ENCODE measurements at regions not wholly inside any gene's neighbourhood (a gene's known extent, or its start where the extent isn't known, plus 50 kb on each side); places are given as distances from the start of the nearest gene placed in this dataset.

- Histone ChIP-seq H3K9me3 (ENCODE audit: insufficient read depth, low read depth, low read length) (no peaks in the 10 kb centered on the region), H3K18ac (ENCODE audit: low read length) (no peak overlapping the region), H3K27ac (ENCODE audit: low read depth, low read length) (no peak overlapping the region), H3K14ac (ENCODE audit: low read length) (no peak overlapping the region), H2BK5ac (ENCODE audit: low read depth, low read length, poor library complexity) (no peak overlapping the region), H4K8ac (ENCODE audit: low read depth, low read length) (no peak overlapping the region), H3K4me2 (ENCODE audit: low read length) (no peak overlapping the region), H3K4ac (ENCODE audit: low read depth, low read length) (no peak overlapping the region), H2BK12ac (ENCODE audit: low read length) (no peak overlapping the region), H2BK120ac (ENCODE audit: insufficient read depth, low read length, poor library complexity) (no peak overlapping the region), H3K36me3 (ENCODE audit: control insufficient read depth in 1 of 2, insufficient read depth in 2 of 2, low read length in 2 of 2) (no peaks in the 10 kb centered on the region), H4K12ac (ENCODE audit: low read depth, low read length) (no peak overlapping the region), H2AK5ac (ENCODE audit: low read length) (no peak overlapping the region), H3K27me3 (ENCODE audit: insufficient read depth, low read length) (no peaks in the 10 kb centered on the region), H3K4me3 (ENCODE audit: low read depth, low read length) (no peak overlapping the region), H3K79me1 (ENCODE audit: low read length) (no peaks in the 10 kb centered on the region), H3K4me1 (ENCODE audit: control insufficient read depth in 1 of 2, insufficient read depth in 2 of 2, low read length in 2 of 2) (no peaks in the 10 kb centered on the region), H4K91ac (ENCODE audit: low read depth, low read length) (no peak overlapping the region), H2AFZ (ENCODE audit: insufficient read depth, low read length, poor library complexity) (no peak overlapping the region), H3K9ac (ENCODE audit: low read length) (no peak overlapping the region), H3K23ac (ENCODE audit: low read length) (no peak overlapping the region), H3K79me2 (ENCODE audit: control insufficient read depth, insufficient read depth, low read length, poor library complexity) (no peaks in the 10 kb centered on the region)
- DNase-seq = no peak
- no CpG with 5 or more reads among the region's 2 CpGs for WGBS (ENCODE audit: extremely low coverage, insufficient coverage, insufficient read length)
Observed at GRCh38 chr2:67243919-67244318, 153.2 kb upstream of the ETAA1 start.

- DNase-seq = no peak
- Histone ChIP-seq H3K4me2 (ENCODE audit: low read length) (no peak overlapping the region), H3K4me3 (ENCODE audit: low read depth, low read length) (no peak overlapping the region), H3K36me3 (ENCODE audit: control insufficient read depth in 1 of 2, insufficient read depth in 2 of 2, low read length in 2 of 2) (no peaks in the 10 kb centered on the region), H4K12ac (ENCODE audit: low read depth, low read length) (no peak overlapping the region), H3K79me2 (ENCODE audit: control insufficient read depth, insufficient read depth, low read length, poor library complexity) (no peaks in the 10 kb centered on the region), H3K14ac (ENCODE audit: low read length) (no peak overlapping the region), H3K9ac (ENCODE audit: low read length) (no peak overlapping the region), H2BK5ac (ENCODE audit: low read depth, low read length, poor library complexity) (no peak overlapping the region), H4K8ac (ENCODE audit: low read depth, low read length) (no peak overlapping the region), H3K9me3 (ENCODE audit: insufficient read depth, low read depth, low read length) (no peaks in the 10 kb centered on the region), H2BK12ac (ENCODE audit: low read length) (no peak overlapping the region), H3K79me1 (ENCODE audit: low read length) (no peaks in the 10 kb centered on the region), H3K27ac (ENCODE audit: low read depth, low read length) (no peak overlapping the region), H4K91ac (ENCODE audit: low read depth, low read length) (no peak overlapping the region), H3K27me3 (ENCODE audit: insufficient read depth, low read length) (no peaks in the 10 kb centered on the region), H3K4ac (ENCODE audit: low read depth, low read length) (no peak overlapping the region), H2AFZ (ENCODE audit: insufficient read depth, low read length, poor library complexity) (no peak overlapping the region), H3K23ac (ENCODE audit: low read length) (no peak overlapping the region), H3K4me1 (ENCODE audit: control insufficient read depth in 1 of 2, insufficient read depth in 2 of 2, low read length in 2 of 2) (no peaks in the 10 kb centered on the region), H2AK5ac (ENCODE audit: low read length) (no peak overlapping the region), H3K18ac (ENCODE audit: low read length) (no peak overlapping the region), H2BK120ac (ENCODE audit: insufficient read depth, low read length, poor library complexity) (no peak overlapping the region)
- no CpG with 5 or more reads among the region's 1 CpG for WGBS (ENCODE audit: extremely low coverage, insufficient coverage, insufficient read length)
Observed at GRCh38 chr2:67246791-67247190, 150.3 kb upstream of the ETAA1 start.

GRCh38 chr2:67251741-67252140, 145.4 kb upstream of the ETAA1 start:
- no peak overlapping the region for H2AFZ ChIP-seq (ENCODE audit: insufficient read depth, low read length, poor library complexity)
- H3K14ac ChIP-seq (ENCODE audit: low read length) = no peak overlapping the region
- no peak overlapping the region for H3K18ac ChIP-seq (ENCODE audit: low read length)
- H3K4ac ChIP-seq (ENCODE audit: low read depth, low read length) = no peak overlapping the region
- H3K9me3 ChIP-seq (ENCODE audit: insufficient read depth, low read depth, low read length) = no peaks in the 10 kb centered on the region
- no peak overlapping the region for H3K4me2 ChIP-seq (ENCODE audit: low read length)
- no peak overlapping the region for H3K23ac ChIP-seq (ENCODE audit: low read length)
- H2AK5ac ChIP-seq (ENCODE audit: low read length) = no peak overlapping the region
- H3K79me2 ChIP-seq (ENCODE audit: control insufficient read depth, insufficient read depth, low read length, poor library complexity) = no peaks in the 10 kb centered on the region
- H2BK12ac ChIP-seq (ENCODE audit: low read length) = no peak overlapping the region
- no peak overlapping the region for H3K9ac ChIP-seq (ENCODE audit: low read length)
- no peak for DNase-seq
- no peaks in the 10 kb centered on the region for H3K27me3 ChIP-seq (ENCODE audit: insufficient read depth, low read length)
- H4K91ac ChIP-seq (ENCODE audit: low read depth, low read length) = no peak overlapping the region
- no peak overlapping the region for H2BK5ac ChIP-seq (ENCODE audit: low read depth, low read length, poor library complexity)
- no peak overlapping the region for H4K8ac ChIP-seq (ENCODE audit: low read depth, low read length)
- no peaks in the 10 kb centered on the region for H3K36me3 ChIP-seq (ENCODE audit: control insufficient read depth in 1 of 2, insufficient read depth in 2 of 2, low read length in 2 of 2)
- no peaks in the 10 kb centered on the region for H3K4me1 ChIP-seq (ENCODE audit: control insufficient read depth in 1 of 2, insufficient read depth in 2 of 2, low read length in 2 of 2)
- no peak overlapping the region for H3K27ac ChIP-seq (ENCODE audit: low read depth, low read length)
- no peak overlapping the region for H4K12ac ChIP-seq (ENCODE audit: low read depth, low read length)
- H3K79me1 ChIP-seq (ENCODE audit: low read length) = no peaks in the 10 kb centered on the region
- H2BK120ac ChIP-seq (ENCODE audit: insufficient read depth, low read length, poor library complexity) = no peak overlapping the region
- H3K4me3 ChIP-seq (ENCODE audit: low read depth, low read length) = no peak overlapping the region
- no CpG with 5 or more reads among the region's 3 CpGs for WGBS (ENCODE audit: extremely low coverage, insufficient coverage, insufficient read length)

GRCh38 chr2:67255933-67256615, 141.1 kb upstream of the ETAA1 start:
- no peak overlapping the region for H3K14ac ChIP-seq (ENCODE audit: low read length)
- H3K23ac ChIP-seq (ENCODE audit: low read length) = no peak overlapping the region

More at GRCh38 chr2:67255933-67256615, 141.1 kb upstream of the ETAA1 start:
- no peak overlapping the region for H3K4me3 ChIP-seq (ENCODE audit: low read depth, low read length)
- H2BK12ac ChIP-seq (ENCODE audit: low read length) = no peak overlapping the region
- no peak overlapping the region for H3K9ac ChIP-seq (ENCODE audit: low read length)
- no peak overlapping the region for H4K12ac ChIP-seq (ENCODE audit: low read depth, low read length)
- no peak overlapping the region for H3K27ac ChIP-seq (ENCODE audit: low read depth, low read length)
- WGBS (ENCODE audit: extremely low coverage, insufficient coverage, insufficient read length) = no CpG with 5 or more reads among the region's 2 CpGs
- no peak overlapping the region for H4K91ac ChIP-seq (ENCODE audit: low read depth, low read length)
- no peak overlapping the region for H2BK120ac ChIP-seq (ENCODE audit: insufficient read depth, low read length, poor library complexity)
- no peaks in the 10 kb centered on the region for H3K79me1 ChIP-seq (ENCODE audit: low read length)
- H3K36me3 ChIP-seq (ENCODE audit: control insufficient read depth in 1 of 2, insufficient read depth in 2 of 2, low read length in 2 of 2) = no peaks in the 10 kb centered on the region
- H3K79me2 ChIP-seq (ENCODE audit: control insufficient read depth, insufficient read depth, low read length, poor library complexity) = no peaks in the 10 kb centered on the region
- no peak overlapping the region for H2BK5ac ChIP-seq (ENCODE audit: low read depth, low read length, poor library complexity)
- no peak overlapping the region for H2AK5ac ChIP-seq (ENCODE audit: low read length)
- H4K8ac ChIP-seq (ENCODE audit: low read depth, low read length) = no peak overlapping the region
- H3K18ac ChIP-seq (ENCODE audit: low read length) = no peak overlapping the region
- no peak overlapping the region for H2AFZ ChIP-seq (ENCODE audit: insufficient read depth, low read length, poor library complexity)
- H3K4me1 ChIP-seq (ENCODE audit: control insufficient read depth in 1 of 2, insufficient read depth in 2 of 2, low read length in 2 of 2) = no peaks in the 10 kb centered on the region
- no peak overlapping the region for H3K4ac ChIP-seq (ENCODE audit: low read depth, low read length)
- DNase-seq = no peak
- H3K4me2 ChIP-seq (ENCODE audit: low read length) = no peak overlapping the region
- H3K9me3 ChIP-seq (ENCODE audit: insufficient read depth, low read depth, low read length) = no peaks in the 10 kb centered on the region
- H3K27me3 ChIP-seq (ENCODE audit: insufficient read depth, low read length) = no peaks in the 10 kb centered on the region
